GM21390 (cell line): ENCODE measurements at regions not wholly inside any gene's neighbourhood (a gene's known extent, or its start where the extent isn't known, plus 50 kb on each side); places are given as distances from the start of the nearest gene placed in this dataset.
"Not testable (repeated sequence)": the region's sequence is repeated elsewhere in the genome, so short reads cannot be mapped to it uniquely, and the experiment has no call there.

Experiments
- ATAC-seq: cut with Tn5 transposase; IDR thresholded peaks from one replicate; pipeline ENCODE4 v1.9.1; 2021; ENCODE audit not compliant: unreplicated experiment

DNA sequence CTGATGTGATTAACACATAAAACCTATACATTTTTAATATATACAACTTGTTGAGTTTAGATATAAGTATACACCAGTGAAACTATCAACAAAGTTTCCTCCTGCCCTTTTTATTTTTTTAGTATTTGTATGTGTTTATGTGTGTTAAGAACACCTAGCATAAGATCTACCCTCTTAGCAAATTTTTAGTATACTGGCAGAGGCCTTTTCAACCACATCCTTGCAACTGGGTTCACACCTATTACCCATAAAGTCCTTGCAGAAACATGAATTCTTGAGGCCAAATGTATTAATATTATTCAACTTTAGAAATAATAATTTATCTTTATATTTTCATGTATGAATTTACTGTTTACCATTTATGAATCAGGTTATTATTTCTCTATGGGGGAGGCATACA lies 119.7 kb upstream of the CRIM1 start:
- no peak for ATAC-seq

DNA sequence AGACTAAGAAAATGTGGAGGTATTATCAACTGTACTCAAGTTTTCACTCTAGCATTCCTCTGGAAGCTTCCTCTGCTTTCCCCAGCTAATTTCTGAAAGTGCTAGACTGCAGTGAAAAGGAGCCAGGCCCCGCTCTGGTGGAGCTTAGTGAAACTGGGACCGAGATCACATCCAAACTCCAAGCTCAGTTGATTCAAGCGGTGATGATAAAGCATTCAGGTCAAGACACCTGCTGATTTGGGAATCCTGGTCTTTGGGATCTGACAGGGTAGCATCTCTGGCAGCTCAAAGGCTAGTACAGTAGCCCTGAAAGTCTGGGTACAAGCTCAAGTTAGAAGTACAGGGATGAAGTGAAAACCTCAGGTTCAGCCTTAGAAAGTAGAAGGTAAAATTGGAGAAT lies 120.2 kb upstream of the CRIM1 start:
- ATAC-seq = no peak

DNA sequence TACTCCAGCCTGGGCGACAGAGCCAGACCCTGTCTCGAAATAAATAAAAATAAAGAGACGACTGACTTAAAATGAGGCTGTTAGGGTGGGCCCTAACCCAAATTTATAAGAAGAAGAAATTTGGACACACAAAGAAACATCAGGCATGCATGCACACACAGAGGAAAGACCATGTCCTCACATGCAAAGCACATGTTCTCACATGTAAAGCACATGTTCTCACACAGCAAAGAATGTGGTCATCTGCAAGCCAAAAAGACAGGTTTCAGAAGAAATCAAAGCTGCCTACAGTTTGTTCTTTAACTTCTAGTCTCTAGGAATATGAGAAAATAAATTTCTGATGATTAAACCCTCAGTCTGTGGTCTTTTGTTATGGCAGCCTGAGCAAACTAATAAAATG lies 132.3 kb upstream of the CRIM1 start:
- ATAC-seq = no peak

DNA sequence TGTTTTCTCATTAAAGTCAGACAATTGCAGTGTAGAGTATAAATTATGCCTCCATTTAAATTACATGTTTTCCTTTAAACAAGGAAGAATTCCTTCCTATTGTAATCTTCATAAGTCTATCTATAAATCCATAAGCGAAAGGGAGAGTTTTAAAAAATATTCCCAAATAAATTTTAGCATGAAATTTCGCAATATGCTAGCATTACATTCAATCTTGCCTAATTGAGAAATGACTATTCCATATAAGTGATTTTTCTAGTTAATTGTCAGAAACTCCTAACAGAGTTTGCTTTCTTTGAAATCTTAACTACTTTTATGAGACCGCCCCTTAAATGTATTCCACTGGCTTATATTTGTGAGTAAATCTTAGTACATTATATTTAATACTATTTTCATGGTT lies 133.1 kb upstream of the CRIM1 start:
- ATAC-seq = no peak

DNA sequence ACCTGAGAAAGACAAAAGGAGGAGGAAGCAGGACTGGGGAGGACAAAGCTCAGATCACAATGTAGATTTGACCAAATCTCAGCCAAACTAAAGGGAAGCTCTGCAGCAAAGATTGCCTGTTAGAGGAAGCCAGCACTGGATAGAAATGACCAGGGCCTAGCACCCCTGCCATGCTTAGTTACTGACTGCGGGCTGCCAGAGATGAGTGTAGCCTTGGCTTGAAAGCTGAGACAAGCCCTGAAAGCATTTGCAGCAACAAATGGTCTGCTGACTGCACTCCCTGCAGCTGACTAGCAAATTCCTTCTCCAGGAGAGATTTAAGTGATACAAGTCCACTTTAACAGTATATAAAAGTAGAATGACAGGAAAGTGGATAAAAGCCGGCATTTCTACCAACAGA lies 140.9 kb upstream of the CRIM1 start:
- ATAC-seq = no peak

DNA sequence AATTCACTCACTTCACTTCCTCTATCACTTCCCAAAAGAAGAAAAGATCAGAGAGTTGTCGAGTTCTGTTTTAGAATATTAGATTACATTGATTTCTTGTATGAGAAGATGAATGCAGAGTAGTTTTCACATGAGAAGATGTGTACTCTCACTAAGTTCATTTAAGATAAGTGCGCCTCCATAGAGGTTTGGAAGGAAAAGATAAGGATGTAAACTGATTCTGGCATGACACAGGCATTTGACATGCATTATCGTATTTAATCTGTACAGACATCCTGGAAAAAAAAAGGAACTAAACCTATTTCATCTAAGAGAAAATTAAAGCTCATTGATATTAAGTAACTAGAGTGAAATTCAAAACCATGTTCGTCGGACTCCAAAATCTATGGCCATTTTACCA lies 152.2 kb upstream of the CRIM1 start:
- no peak for ATAC-seq

DNA sequence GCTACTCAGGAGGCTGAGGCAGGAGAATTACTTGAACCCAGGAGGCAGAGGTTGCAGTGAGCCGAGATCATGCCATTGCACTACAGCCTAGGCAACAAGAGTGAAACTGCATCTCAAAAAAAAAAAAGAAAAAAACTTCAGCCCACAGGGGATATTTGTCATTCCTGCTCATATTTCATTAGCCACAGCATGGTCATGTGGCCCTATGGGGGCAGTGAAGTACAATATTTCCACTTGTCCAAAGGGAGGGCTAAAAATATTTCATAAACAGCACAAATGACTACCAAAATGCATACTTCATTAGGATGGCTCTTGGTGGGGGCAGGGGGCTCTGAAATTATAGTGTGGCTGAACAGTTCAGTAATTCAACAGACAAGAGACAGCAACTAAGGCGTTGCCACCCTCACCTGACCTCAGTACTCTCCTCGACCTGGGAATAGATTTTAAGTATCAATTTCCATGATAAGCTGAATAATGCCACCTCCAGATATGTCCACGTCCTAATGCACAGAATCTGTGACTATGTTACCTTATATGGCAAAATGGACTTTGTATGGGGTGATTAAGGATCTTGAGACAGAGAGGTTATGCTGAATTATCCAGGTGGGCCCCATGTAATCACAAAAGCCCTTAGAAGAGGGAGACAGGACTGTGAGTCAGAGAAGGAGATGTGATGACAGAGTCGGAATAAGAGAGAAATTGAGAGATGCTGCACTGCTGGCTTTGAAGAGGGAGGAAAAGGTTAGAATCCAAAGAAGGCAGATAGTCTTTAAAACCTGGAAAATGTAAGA lies 158.2 kb upstream of the CRIM1 start:
- no peak for ATAC-seq

DNA sequence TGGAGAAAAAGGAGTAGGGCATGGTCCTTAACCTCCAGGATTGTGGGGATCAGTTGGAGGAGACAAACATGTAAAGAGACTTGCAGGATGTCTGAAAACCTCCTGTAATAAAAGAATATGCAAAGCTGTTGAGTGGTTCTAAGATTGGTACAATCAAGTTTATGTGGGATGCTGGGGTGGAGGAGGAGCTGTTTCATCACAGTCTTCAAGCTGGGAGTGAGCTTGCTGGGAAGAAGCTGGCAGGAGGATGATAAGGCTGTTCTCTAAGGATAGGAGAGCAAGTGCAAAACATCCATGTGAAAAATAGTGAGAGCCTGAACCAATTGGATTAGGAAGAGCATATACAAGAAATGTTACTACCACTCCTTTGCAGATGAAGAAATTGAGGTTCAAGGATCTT lies 161.9 kb upstream of the CRIM1 start:
- ATAC-seq = no peak

DNA sequence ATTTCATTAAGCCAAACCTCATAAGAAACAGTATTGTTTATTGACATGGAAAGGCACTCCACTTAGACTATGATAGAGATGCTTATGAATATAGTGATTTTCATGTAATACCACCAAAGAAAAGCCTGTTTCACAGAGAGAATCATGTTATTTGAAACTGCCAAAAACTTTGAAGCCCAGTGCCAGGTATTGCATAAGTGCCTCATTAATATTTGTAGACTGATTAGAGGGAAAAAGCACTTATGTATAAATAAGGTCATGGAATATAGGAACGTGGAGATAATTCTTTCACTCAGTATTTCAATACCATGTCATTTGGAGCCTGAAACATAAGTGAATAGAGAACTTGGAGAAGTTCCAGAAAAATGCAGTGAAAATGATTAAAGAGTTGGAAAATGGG lies 162.6 kb upstream of the CRIM1 start:
- ATAC-seq = no peak

DNA sequence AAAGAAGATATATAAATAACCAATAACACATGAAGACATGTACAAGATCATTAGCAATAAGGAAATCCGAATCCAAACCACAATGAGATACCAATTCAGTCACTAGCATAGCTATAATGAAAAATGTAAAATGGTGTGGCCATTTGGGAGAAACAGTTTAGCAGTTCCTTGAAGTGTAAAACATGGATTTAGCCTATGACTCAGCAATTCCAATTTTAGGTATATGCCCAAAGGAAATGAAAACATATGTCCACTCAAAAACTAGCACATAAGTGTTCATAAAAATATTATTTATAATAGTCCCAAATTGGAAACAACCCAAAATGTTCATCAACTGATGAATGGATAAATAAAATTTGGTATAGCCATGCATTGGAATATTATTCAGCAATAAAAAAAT lies 165.5 kb upstream of the CRIM1 start:
- no peak for ATAC-seq

DNA sequence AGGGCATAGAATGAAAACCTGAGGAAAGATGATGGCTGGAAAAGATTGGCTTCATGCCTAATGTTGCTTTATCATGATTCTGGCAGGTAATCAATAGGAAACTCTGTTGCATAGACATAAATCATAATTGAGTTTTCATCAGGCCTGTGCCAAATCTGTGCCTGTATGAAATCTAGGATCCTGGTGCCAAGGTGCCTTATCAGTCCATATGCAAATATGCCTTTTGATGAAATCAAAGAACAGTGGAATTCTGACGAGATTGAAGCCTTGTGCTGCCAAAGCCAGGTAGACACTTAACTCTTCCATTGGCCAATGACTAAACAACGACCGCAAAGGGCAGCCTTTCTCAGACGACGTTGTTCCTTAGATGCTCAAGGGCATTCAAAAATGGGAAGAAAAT lies 170.0 kb upstream of the CRIM1 start:
- ATAC-seq = no peak

DNA sequence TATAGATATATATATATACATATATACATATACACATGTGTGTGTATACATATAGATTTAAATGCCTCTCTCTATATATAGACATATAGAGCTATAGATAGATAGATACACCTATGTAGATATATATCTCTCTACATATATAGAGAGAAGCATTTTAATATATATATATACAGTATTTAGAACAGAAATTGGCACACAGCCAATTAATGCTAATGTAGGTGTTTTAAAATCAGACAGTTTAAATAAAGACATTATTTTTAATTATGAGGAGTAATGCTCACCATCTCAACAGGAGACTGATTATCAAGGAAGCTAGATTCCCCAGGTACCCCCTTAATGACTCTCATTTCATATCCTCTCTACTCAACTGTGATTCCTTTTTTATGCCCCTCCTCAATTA lies 170.7 kb upstream of the CRIM1 start:
- no peak for ATAC-seq

DNA sequence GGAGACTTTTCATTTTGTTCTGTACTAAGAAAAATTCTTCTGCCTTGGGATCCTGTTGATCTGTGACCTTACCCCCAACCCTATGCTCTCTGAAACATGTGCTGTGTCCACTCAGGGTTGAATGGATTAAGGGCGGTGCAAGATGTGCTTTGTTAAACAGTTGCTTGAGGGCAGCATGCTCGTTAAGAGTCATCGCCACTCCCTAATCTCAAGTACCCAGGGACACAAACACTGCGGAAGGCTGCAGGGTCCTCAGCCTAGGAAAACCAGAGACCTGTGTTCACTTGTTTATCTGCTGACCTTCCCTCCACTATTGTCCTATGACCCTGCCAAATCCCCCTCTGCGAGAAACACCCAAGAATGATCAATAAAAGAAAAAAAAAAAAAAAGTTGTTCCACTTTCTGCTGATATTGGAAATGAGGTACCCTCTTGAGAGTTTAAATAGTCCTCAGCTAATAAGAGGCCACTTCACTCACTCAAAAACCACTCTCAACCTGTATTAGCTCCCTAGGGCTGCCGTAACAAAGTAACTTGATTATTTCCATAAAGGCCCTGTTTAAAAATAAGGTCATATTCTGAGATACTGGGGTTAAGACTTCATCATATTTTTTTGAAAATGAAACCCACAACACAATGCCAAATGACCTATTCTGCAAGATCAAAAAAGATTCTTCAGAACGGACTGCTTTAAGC lies 174.6 kb upstream of the CRIM1 start:
- not testable (repeated sequence) for ATAC-seq

DNA sequence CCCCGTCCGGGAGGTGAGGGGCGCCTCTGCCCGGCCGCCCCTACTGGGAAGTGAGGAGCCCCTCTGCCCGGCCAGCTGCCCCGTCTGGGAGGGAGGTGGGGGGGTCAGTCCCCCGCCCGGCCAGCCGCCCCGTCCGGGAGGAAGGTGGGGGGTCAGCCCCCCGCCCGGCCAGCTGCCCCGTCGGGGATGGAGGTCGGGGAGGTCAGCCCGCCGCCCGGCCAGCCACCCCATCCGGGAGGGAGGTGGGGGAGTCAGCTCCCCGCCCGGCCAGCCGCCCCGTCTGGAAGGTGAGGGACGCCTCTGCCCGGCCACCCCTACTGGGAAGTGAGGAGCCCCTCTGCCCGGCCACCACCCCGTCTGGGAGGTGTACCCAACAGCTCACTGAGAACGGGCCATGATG lies 175.3 kb upstream of the CRIM1 start:
- not testable (repeated sequence) for ATAC-seq

DNA sequence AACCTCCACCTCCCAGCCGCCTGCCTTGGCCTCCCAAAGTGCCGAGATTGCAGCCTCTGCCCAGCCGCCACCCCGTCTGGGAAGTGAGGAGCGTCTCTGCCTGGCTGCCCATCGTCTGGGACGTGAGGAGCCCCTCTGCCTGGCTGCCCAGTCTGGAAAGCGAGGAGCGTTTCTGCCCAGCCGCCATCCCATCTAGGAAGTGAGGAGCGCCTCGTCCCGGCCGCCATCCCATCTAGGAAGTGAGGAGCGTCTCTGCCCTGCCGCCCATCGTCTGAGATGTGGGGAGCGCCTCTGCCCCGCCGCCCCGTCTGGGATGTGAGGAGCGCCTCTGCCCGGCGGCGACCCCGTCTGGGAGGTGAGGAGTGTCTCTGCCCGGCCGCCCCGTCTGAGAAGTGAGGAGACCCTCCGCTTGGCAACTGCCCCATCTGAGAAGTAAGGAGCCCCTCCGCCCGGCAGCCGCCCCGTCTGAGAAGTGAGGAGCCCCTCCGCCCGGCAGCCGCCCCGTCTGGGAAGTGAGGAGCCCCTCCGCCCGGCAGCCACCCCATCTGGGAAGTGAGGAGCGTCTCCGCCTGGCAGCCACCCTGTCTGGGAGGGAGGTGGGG lies 175.8 kb upstream of the CRIM1 start:
- ATAC-seq = not testable (repeated sequence)

DNA sequence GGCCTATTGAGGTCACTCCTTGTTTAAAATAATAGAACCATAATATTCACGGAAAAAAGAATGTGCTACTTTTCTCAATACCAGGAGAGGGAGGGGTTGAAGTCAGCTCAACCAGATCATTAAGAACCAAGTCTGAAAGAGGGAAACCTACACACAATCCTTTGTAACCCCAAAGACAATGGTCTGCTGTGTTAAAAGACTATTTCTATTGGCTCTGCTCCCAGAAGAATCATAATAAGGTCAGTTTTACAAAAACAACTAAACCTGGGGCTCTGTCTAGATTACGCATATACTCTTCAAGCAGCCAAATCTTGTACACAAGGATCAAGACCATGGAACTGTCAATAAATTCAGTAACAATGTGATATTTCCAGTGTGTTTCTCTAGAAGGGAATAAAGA lies 177.2 kb upstream of the CRIM1 start:
- no peak for ATAC-seq

DNA sequence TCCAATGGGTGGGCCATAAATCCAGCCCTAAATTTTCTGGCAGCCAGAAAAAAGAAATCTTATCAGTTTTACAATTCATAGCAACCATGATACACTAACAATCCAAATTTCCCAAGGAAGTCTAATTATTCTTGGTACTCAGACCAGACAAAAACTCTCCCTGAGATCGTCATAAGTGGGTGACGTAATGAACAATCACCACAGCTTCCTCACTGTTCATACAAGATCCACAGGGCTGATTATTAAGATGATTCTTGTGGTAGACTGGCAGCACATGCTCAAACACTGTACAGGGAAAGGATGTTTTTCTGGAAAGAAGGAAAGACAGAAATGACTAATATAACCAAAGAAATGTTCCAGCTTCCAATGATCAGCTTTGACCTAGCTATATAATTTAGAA lies 178.3 kb upstream of the CRIM1 start:
- no peak for ATAC-seq

DNA sequence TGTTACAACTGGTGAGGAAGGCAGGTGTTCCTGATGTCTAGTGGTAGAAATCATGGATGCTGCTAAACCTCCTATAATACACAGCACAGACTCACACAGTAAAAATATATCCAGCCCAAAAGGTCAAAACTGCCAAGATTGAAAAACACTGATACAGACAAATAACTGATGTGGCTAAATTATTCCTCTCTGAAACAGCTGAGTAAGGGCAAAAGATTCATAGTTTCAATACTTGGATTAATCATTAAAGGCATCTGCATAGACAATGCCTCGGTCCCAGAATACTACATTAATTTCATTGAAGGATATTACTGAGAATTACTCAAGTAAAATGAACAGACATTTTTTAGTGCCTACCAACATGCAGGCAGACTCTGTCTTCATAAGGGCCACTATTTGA lies 180.7 kb upstream of the CRIM1 start:
- ATAC-seq = no peak

DNA sequence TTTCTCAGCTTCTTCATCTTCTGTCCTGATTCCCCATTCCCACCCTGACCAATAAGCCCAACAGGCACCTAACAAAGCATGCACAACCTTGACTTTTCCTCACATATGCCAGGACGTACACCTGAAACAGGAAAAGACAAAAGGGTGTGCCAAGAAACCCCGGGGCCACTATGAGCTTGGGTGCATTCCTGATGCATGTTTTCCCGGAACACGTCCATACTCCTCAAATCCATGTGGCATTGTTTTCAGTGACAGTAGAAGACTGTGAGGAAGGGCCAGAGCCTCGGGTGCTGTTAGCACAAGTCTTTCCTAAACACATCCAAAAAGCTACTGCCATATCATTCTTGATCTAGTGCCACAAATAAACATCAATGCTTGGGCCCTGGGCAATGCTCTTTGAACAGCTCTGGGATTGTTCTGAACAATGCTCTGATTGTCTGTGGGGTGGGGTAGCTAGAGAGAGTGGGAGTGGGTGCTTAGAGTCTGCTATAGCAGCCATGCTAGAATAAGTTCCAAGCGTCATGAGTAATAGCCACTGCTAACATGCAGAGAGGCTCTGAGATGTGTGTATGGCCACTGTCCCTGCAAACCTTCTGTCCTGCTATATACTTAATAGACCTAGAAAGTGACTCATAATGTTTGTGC lies 181.7 kb upstream of the CRIM1 start:
- no peak for ATAC-seq

DNA sequence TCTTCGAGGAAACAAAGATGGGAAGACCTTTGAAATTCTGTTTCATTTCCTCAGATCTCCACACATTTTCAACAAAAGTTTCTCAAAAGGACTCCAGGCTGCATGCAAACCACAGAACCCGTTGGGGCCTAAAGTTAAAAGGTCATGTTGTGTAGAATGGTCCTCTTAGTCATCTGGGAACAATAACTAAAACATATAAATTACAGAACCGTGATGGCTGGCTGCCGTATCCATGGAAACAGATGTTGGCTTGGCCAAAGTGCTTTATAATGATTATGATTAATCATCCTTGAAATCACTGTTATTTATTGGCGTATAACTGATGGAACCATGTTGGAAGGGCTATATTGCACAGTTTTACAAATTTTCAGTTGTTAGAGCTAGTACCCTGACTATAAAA lies 182.8 kb upstream of the CRIM1 start:
- ATAC-seq = no peak

DNA sequence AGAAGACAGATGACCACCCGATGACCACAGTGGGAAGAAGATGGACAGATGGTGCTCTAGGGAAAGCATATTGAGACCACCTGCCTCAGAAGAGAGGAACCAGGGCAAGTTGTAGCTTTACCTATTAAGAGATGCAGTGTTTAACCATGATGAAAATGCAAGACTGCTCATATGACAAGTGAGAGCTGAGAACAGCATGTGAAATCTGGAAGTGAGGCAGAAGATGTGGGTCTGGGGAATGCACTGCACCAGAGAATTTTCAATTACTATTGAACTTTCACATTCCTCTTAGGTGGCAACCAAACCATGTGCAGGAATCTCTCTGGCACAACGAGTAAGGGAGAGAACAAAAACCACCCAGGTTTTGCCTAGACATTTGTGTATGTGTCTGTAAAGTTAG lies 184.8 kb upstream of the CRIM1 start:
- ATAC-seq = no peak

DNA sequence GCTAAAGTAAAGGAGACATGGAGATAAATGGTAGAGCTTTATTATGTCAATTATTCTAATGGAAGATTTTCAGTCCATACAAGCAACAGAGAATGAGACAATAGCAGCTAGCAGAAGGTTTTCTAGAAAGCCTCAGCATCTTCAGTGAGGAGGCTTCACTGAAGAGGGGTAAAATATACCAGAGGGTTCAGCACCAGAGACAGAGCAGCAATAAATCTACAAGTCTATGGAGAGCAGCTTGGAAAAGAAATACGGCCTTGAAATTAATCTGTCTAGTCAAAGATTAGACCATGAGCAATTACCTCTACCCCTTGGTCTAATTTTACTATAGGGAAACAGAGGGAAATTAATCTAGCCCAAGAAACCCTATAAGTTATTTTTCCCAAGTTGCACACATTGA lies 185.7 kb upstream of the CRIM1 start:
- ATAC-seq = no peak
